ENCODE measurements at regions not wholly inside any gene's neighbourhood (a gene's known extent, or its start where the extent isn't known, plus 50 kb on each side); places are given as distances from the start of the nearest gene placed in this dataset.

GRCh38 chr9:31243386-31243785 lies 1141.1 kb upstream of the ACO1 start:
- H3K4me3 ChIP-seq, result no peak overlapping the region
- intact Hi-C loops (cut with DNase I; ENCODE audit: low total_unique reads), result no loop called here
- H3K27ac ChIP-seq, result no peak overlapping the region
- H3K36me3 ChIP-seq (ENCODE audit: low read depth, missing control alignments), result no peaks in the 10 kb centered on the region
- H3K4me1 ChIP-seq, result no peaks in the 10 kb centered on the region
- 68 to 72% methylated on average over 1 of the region's 1 CpG for WGBS, 2 donors
- TF ChIP-seq POLR2A (IDR thresholded peaks at IDR 0.05) (no peak), CTCF (IDR thresholded peaks at IDR 0.05) (no peak)
- H3K9me3 ChIP-seq, result no peaks in the 10 kb centered on the region
- no peaks in the 10 kb centered on the region for H3K27me3 ChIP-seq
- DNase-seq, result no peak

GRCh38 chr9:31248156-31248555 lies 1136.3 kb upstream of the ACO1 start:
- intact Hi-C loops (cut with DNase I; ENCODE audit: low total_unique reads), result no loop called here
- H3K4me1 ChIP-seq, result no peaks in the 10 kb centered on the region
- no peak for TF ChIP-seq CTCF (IDR thresholded peaks at IDR 0.05)
- TF ChIP-seq POLR2A (IDR thresholded peaks at IDR 0.05), result no peak
- no peaks in the 10 kb centered on the region for H3K9me3 ChIP-seq
- no peak overlapping the region for H3K27ac ChIP-seq
- H3K4me3 ChIP-seq, result no peak overlapping the region
- no peaks in the 10 kb centered on the region for H3K36me3 ChIP-seq (ENCODE audit: low read depth, missing control alignments)
- H3K27me3 ChIP-seq, result no peaks in the 10 kb centered on the region
- 49 to 60% methylated on average over 1 of the region's 1 CpG for WGBS, 2 donors
- no peak for DNase-seq

- H3K4me3 ChIP-seq, result no peak overlapping the region
- no peaks in the 10 kb centered on the region for H3K27me3 ChIP-seq
- no peaks in the 10 kb centered on the region for H3K4me1 ChIP-seq
- DNase-seq, result no peak
- intact Hi-C loops (cut with DNase I; ENCODE audit: low total_unique reads), result no loop called here
- no peaks in the 10 kb centered on the region for H3K9me3 ChIP-seq
- TF ChIP-seq CTCF (IDR thresholded peaks at IDR 0.05) (no peak), POLR2A (IDR thresholded peaks at IDR 0.05) (no peak)
- no peaks in the 10 kb centered on the region for H3K36me3 ChIP-seq (ENCODE audit: low read depth, missing control alignments)
- H3K27ac ChIP-seq, result no peak overlapping the region
- WGBS, 2 donors, result 83 to 93% methylated on average over 2 of the region's 2 CpGs
These were observed 1133.1 kb upstream of the ACO1 start for GRCh38 chr9:31251386-31251785.

- WGBS, 2 donors, result 81 to 86% methylated on average over 29 to 73 of the region's 73 CpGs
- no peak for DNase-seq
- Histone ChIP-seq H3K27ac (no peak overlapping the region), H3K4me3 (peak overlapping the region; percentile 20 to 32), H3K27me3 (no peaks in the 10 kb centered on the region), H3K9me3 (no peaks in the 10 kb centered on the region), H3K4me1 (no peaks in the 10 kb centered on the region), H3K36me3 (ENCODE audit: low read depth, missing control alignments) (no peaks in the 10 kb centered on the region)
- TF ChIP-seq CTCF (IDR thresholded peaks at IDR 0.05), result no peak
- TF ChIP-seq POLR2A (IDR thresholded peaks at IDR 0.05), result no peak
- intact Hi-C loops (cut with DNase I; ENCODE audit: low total_unique reads), result no loop called here
These were observed 1130.4 kb upstream of the ACO1 start for GRCh38 chr9:31253800-31254762.

- H3K27me3 ChIP-seq, result no peaks in the 10 kb centered on the region
- TF ChIP-seq POLR2A (IDR thresholded peaks at IDR 0.05) (no peak), CTCF (IDR thresholded peaks at IDR 0.05) (no peak)
- H3K9me3 ChIP-seq, result no peaks in the 10 kb centered on the region
- H3K27ac ChIP-seq, result no peak overlapping the region
- WGBS, 2 donors, result 70 to 74% methylated on average over 11 of the region's 11 CpGs
- no peaks in the 10 kb centered on the region for H3K36me3 ChIP-seq (ENCODE audit: low read depth, missing control alignments)
- intact Hi-C loops (cut with DNase I; ENCODE audit: low total_unique reads), result no loop called here
- DNase-seq, result no peak
- H3K4me3 ChIP-seq, result peak overlapping the region in 1 of 2 donors; percentile 32
- H3K4me1 ChIP-seq, result no peaks in the 10 kb centered on the region
These were observed 1129.2 kb upstream of the ACO1 start for GRCh38 chr9:31255211-31255610.

Measured in testis (tissue), 2 donors.